Glutamatergic neuron (in vitro differentiated cells): ENCODE measurements at regions not wholly inside any gene's neighbourhood (a gene's known extent, or its start where the extent isn't known, plus 50 kb on each side); places are given as distances from the start of the nearest gene placed in this dataset.

Source experiments
- DNase-seq: peaks from one replicate; pipeline ENCODE4 v3.0.0; 2022
- H3K27ac Mint-ChIP-seq: one replicate; pipeline ENCODE4 v1.8.0; 2020; ENCODE audit warnings: mild to moderate bottlenecking, mixed read lengths, inconsistent platforms; ENCODE audit not compliant: unreplicated experiment
- H3K27me3 Mint-ChIP-seq: one replicate; pipeline ENCODE4 v1.8.0; 2020; ENCODE audit warnings: mild to moderate bottlenecking, moderate library complexity, mixed read lengths, inconsistent platforms; ENCODE audit not compliant: unreplicated experiment
- H3K36me3 Mint-ChIP-seq: one replicate; pipeline ENCODE4 v1.8.0; 2020; ENCODE audit warnings: mild to moderate bottlenecking, mixed read lengths, inconsistent platforms; ENCODE audit not compliant: unreplicated experiment
- H3K4me1 Mint-ChIP-seq: one replicate; pipeline ENCODE4 v1.8.0; 2020; ENCODE audit warnings: mild to moderate bottlenecking, low read depth, mixed read lengths, inconsistent platforms; ENCODE audit not compliant: unreplicated experiment
- H3K4me3 Mint-ChIP-seq: one replicate; pipeline ENCODE4 v1.8.0; 2020; ENCODE audit warnings: mild to moderate bottlenecking, mixed read lengths, inconsistent platforms; ENCODE audit not compliant: unreplicated experiment
- H3K9me3 Mint-ChIP-seq: one replicate; pipeline ENCODE4 v1.8.0; 2020; ENCODE audit warnings: mild to moderate bottlenecking, moderate library complexity, mixed read lengths, inconsistent platforms; ENCODE audit not compliant: unreplicated experiment
- TF ChIP-seq, protein P1 (sequence below): fragments of 200-600 bp; sonication (generic); IDR thresholded peaks from one replicate; pipeline ENCODE4 v1.5.0; 2021; ENCODE audit not compliant: partially characterized antibody, unreplicated experiment

DNA sequence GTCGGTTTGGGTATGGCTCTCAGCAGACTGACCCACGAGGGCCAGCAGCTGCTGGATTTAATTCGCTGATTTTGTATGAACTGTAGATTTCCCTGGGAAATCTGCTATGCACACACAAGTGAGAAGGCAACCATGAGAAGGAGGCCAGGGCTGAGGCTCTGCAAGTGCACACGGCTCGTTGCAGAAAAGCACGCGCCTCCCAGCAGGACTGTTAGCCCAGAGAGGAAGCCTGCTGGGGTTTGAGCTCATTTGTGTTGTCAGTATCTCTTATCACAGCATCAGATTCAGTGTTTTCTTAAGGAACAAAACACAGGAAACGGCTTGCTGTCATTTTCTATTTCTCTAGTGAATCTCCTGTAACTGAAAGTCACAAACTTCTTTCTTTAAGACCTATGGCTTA lies 296.2 kb upstream of the FAT1 start:
- DNase-seq = no peak
- TF ChIP-seq, protein P1, sequence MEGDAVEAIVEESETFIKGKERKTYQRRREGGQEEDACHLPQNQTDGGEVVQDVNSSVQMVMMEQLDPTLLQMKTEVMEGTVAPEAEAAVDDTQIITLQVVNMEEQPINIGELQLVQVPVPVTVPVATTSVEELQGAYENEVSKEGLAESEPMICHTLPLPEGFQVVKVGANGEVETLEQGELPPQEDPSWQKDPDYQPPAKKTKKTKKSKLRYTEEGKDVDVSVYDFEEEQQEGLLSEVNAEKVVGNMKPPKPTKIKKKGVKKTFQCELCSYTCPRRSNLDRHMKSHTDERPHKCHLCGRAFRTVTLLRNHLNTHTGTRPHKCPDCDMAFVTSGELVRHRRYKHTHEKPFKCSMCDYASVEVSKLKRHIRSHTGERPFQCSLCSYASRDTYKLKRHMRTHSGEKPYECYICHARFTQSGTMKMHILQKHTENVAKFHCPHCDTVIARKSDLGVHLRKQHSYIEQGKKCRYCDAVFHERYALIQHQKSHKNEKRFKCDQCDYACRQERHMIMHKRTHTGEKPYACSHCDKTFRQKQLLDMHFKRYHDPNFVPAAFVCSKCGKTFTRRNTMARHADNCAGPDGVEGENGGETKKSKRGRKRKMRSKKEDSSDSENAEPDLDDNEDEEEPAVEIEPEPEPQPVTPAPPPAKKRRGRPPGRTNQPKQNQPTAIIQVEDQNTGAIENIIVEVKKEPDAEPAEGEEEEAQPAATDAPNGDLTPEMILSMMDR = no peak
- no peaks in the 10 kb centered on the region for H3K9me3 Mint-ChIP-seq
- no peak overlapping the region for H3K4me3 Mint-ChIP-seq
- peaks cover 1% of the 10 kb centered on the region for H3K27me3 Mint-ChIP-seq
- no peaks in the 10 kb centered on the region for H3K36me3 Mint-ChIP-seq
- no peaks in the 10 kb centered on the region for H3K4me1 Mint-ChIP-seq
- no peak overlapping the region for H3K27ac Mint-ChIP-seq

DNA sequence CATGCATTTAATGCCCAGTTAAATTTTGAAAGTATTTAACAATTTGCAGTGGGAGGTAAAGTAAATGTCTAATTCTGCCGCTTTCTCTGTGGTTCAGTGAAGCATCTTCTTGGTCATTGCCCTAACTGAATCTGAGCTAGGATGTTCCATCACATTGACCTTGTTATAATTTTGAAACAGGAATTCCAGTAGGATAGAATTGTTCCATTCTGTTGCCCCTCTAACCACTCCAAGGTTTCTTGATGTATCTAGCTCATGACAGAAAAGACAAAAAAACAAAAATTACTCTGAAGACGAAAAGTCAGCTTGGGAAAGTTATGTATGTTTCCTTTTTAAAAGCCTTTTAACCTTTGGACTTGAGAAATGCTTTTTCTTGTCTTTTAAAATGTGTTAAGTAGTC lies 297.0 kb upstream of the FAT1 start:
- Mint-ChIP-seq H3K4me3 (no peak overlapping the region), H3K36me3 (no peaks in the 10 kb centered on the region), H3K27ac (no peak overlapping the region), H3K4me1 (no peaks in the 10 kb centered on the region), H3K9me3 (no peaks in the 10 kb centered on the region), H3K27me3 (peaks cover 1% of the 10 kb centered on the region)
- TF ChIP-seq, protein P1 = no peak
- no peak for DNase-seq

DNA sequence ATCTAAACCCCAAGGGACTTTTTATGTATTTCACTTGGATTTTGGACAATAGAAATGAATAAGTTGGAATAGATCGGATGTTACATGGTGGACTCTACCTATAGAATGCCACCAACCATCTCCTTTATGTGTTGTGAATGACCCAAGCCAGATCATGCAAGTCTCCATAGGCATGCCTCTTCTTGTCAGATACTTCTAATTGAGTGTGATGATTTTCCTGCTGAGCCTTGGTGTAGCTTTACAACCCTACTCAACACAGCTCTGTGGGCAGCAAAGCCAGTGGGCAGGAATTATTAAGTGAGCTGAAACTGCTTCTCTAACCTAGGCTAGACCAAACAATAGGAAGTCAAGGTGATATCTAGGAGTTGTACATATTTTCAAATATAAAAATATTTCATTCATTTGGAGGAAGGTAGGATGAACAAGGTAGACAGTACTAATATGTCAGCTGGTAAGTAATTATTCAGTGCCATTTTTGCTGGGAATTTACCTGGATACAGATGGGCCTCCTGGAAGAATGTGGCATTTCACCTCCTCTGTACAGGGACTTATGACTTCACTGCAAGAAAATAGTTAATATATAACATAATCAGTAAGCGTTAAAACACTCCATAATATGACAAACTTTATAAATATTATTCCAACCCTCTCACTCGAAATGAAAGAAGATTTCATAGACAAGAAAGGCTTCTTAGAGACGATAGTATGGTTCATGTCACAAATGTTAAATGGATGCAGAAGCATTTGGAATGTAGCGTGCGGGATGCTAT lies 298.0 kb upstream of the FAT1 start:
- H3K9me3 Mint-ChIP-seq = no peaks in the 10 kb centered on the region
- no peak overlapping the region for H3K27ac Mint-ChIP-seq
- DNase-seq = no peak
- peaks cover 3% of the 10 kb centered on the region for H3K27me3 Mint-ChIP-seq
- H3K4me3 Mint-ChIP-seq = no peak overlapping the region
- no peaks in the 10 kb centered on the region for H3K4me1 Mint-ChIP-seq
- TF ChIP-seq, protein P1 = no peak
- H3K36me3 Mint-ChIP-seq = peaks cover 5% of the 10 kb centered on the region

DNA sequence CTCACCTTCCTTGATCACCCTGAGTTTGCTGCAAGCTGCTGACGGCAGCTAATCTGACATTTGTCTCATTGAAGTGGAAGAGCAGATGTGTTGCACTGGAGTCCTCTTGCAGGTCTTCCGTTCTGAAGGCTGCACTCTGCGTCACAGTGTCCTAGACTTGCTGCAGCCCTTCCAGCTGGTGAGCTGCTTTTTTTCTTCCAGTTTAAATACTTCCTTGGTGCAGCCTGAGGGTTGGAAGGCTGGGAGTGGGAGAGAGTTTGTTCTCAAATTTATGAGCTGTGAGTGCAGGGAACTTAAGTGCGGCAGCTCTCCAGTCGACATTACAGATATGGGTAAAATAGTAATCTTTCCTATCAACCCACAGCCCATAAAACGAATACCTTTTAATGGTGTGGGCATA lies 303.6 kb upstream of the FAT1 start:
- H3K9me3 Mint-ChIP-seq = no peaks in the 10 kb centered on the region
- H3K4me1 Mint-ChIP-seq = no peaks in the 10 kb centered on the region
- H3K4me3 Mint-ChIP-seq = no peak overlapping the region
- H3K36me3 Mint-ChIP-seq = peaks cover 5% of the 10 kb centered on the region
- H3K27me3 Mint-ChIP-seq = peaks cover 3% of the 10 kb centered on the region
- DNase-seq = no peak
- no peak overlapping the region for H3K27ac Mint-ChIP-seq
- TF ChIP-seq, protein P1 = no peak

DNA sequence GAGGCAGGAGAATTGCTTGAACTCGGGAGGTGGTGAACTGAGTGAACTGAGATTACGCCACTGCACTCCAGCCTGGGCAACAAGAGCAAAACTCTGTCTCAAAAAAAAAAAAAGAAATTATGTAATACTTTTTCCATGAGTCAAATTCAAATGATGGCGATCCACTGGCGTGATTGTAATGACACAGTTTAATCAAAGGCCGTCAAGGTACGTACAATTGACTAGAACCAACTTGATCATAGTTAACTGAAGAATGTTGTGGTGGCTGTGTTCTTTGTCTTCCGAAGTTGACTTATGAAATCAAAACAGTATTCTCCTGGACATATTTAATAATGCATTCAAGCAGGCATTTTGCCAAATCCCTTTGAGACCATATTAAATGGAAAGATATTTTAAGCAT lies 318.6 kb upstream of the FAT1 start:
- Mint-ChIP-seq H3K9me3 (no peaks in the 10 kb centered on the region), H3K27ac (no peak overlapping the region), H3K36me3 (no peaks in the 10 kb centered on the region), H3K4me1 (no peaks in the 10 kb centered on the region), H3K27me3 (no peaks in the 10 kb centered on the region), H3K4me3 (no peak overlapping the region)
- TF ChIP-seq, protein P1 = no peak
- DNase-seq = no peak
